ENCODE measurements at regions not wholly inside any gene's neighbourhood (a gene's known extent, or its start where the extent isn't known, plus 50 kb on each side); places are given as distances from the start of the nearest gene placed in this dataset.

- Histone ChIP-seq H3K23me2 (ENCODE audit: low read depth, low read length) (no peaks in the 10 kb centered on the region), H2BK5ac (ENCODE audit: low read depth, low read length) (no peak overlapping the region), H3K4ac (replicated peaks; ENCODE audit: insufficient read length, low read depth, low read length) (no peak overlapping the region), H4K91ac (replicated peaks; ENCODE audit: insufficient read length, low read length) (no peak overlapping the region), H4K8ac (ENCODE audit: extremely low read depth, insufficient read depth, low read length) (no peak overlapping the region), H3K56ac (replicated peaks; ENCODE audit: insufficient read length, low read depth, low read length) (no peak overlapping the region), H2BK15ac (ENCODE audit: low read length) (no peak overlapping the region), H2BK120ac (replicated peaks; ENCODE audit: low read depth, low read length) (no peak overlapping the region), H3K9ac (replicated peaks in 1 of 4; ENCODE audit: extremely low read depth in 1 of 4, low read depth in 3 of 4, low read length in 3 of 4) (no peak overlapping the region), H3K23ac (ENCODE audit: insufficient read length) (no peak overlapping the region), H2AK5ac (ENCODE audit: low read depth, low read length) (no peak overlapping the region), H3K27ac (ENCODE audit: low read depth, low read length) (no peak overlapping the region), H3K4me2 (ENCODE audit: insufficient read depth in 1 of 2, low read depth in 2 of 2, low read length in 2 of 2) (no peak overlapping the region), H4K20me1 (replicated peaks in 1 of 2; ENCODE audit: control insufficient read depth in 1 of 2, insufficient read depth in 2 of 2, low read length in 2 of 2) (no peaks in the 10 kb centered on the region), H3K9me3 (ENCODE audit: insufficient read depth in 2 of 2, low read depth in 1 of 2, low read length in 1 of 2) (no peaks in the 10 kb centered on the region), H4K5ac (ENCODE audit: insufficient read length, low read depth, low read length) (no peak overlapping the region), H3K18ac (ENCODE audit: extremely low read depth, low read length) (no peak overlapping the region), H3K27me3 (replicated peaks in 1 of 4; ENCODE audit: control insufficient read depth in 3 of 4, extremely low read depth in 1 of 4, insufficient read depth in 3 of 4, low read length in 3 of 4) (no peaks in the 10 kb centered on the region), H2AFZ (ENCODE audit: low read length) (no peak overlapping the region), H3K79me2 (ENCODE audit: control insufficient read depth in 1 of 2, insufficient read depth in 2 of 2, low read length in 2 of 2) (no peaks in the 10 kb centered on the region), H3K36me3 (ENCODE audit: control insufficient read depth in 2 of 4, insufficient read depth in 4 of 4, low read length in 3 of 4) (no peaks in the 10 kb centered on the region), H2BK20ac (ENCODE audit: low read length) (no peak overlapping the region), H2BK12ac (ENCODE audit: low read depth, low read length) (no peak overlapping the region), H3K79me1 (ENCODE audit: low read depth, low read length) (no peaks in the 10 kb centered on the region), H3K4me1 (replicated peaks in 1 of 4; ENCODE audit: control insufficient read depth in 3 of 4, insufficient read depth in 4 of 4, low read length in 3 of 4) (no peaks in the 10 kb centered on the region; a peak in 1 of 7 replicates), H3K14ac (ENCODE audit: insufficient read length) (no peak overlapping the region), H3K4me3 (ENCODE audit: extremely low read depth in 1 of 4, insufficient read depth in 2 of 4, low read depth in 3 of 4, low read length in 4 of 4) (no peak overlapping the region)
- WGBS, 2 experiments (ENCODE audit: extremely low coverage in 1 of 2, insufficient coverage in 1 of 2, insufficient read length in 1 of 2, insufficient replicate concordance in 2 of 2, low coverage in 1 of 2, low lambda C conversion rate in 2 of 2, missing lambda C conversion rate in 1 of 2): 87% methylated on average over 5 of the region's 5 CpGs; no CpG with 5 or more reads in 1 of the 2 experiments
- ChIA-PET POLR2A (ENCODE audit: partially characterized antibody) (no interaction called here), CTCF (ENCODE audit: partially characterized antibody) (interaction anchor here (0.8 to 1.2 kb wide), 2 partner anchors 24 to 161 kb away, joined by 3 read pairs; no protein-coding TSS in a partner anchor)
- FAIRE-seq (no peak), DNase-seq (ENCODE audit: low read depth in 1 of 2, low spot score in 2 of 2) (no peak)
- TF ChIP-seq TEAD4 (IDR thresholded peaks at IDR 0.05; ENCODE audit: low read depth, low read length): no peak
- no peak for TF ChIP-seq JUND (IDR thresholded peaks at IDR 0.05; ENCODE audit: low read length)
- no peak for TF ChIP-seq TBP (IDR thresholded peaks at IDR 0.05; ENCODE audit: low read depth, low read length)
- no peak for TF ChIP-seq CBX5 (IDR thresholded peaks at IDR 0.05; ENCODE audit: low read depth, low read length)
- no peak for TF ChIP-seq HDAC2 (IDR thresholded peaks at IDR 0.05; ENCODE audit: borderline replicate concordance in 1 of 2, low read depth in 2 of 2, low read length in 2 of 2)
- TF ChIP-seq BRCA1 (IDR thresholded peaks at IDR 0.05; ENCODE audit: low read depth, low read length): no peak
- no peak for TF ChIP-seq SUZ12 (IDR thresholded peaks at IDR 0.05; ENCODE audit: low read length)
- TF ChIP-seq GABPA (IDR thresholded peaks at IDR 0.05; ENCODE audit: borderline replicate concordance, insufficient read depth, low read length): no peak
- no peak for TF ChIP-seq BACH1 (IDR thresholded peaks at IDR 0.05; ENCODE audit: low read length)
- no peak for TF ChIP-seq TAF7 (optimal IDR thresholded peaks at IDR 0.05; ENCODE audit: borderline replicate concordance, low read depth, low read length)
- no peak for TF ChIP-seq YY1 (IDR thresholded peaks at IDR 0.05; ENCODE audit: low read depth, low read length)
- TF ChIP-seq NANOG (IDR thresholded peaks at IDR 0.05; ENCODE audit: insufficient read depth, low read depth, low read length, poor library complexity, severe bottlenecking): no peak
- no peak for TF ChIP-seq ATF3 (IDR thresholded peaks at IDR 0.05; ENCODE audit: insufficient read depth, low read depth, low read length)
- no peak for TF ChIP-seq POLR2A (IDR thresholded peaks at IDR 0.05; ENCODE audit: control extremely low read depth in 1 of 2, low read depth in 2 of 2, low read length in 2 of 2)
Measured at GRCh38 chr2:71947809-71948208, 199.9 kb downstream of the CYP26B1 start.
